ENCODE measurements at regions not wholly inside any gene's neighbourhood (a gene's known extent, or its start where the extent isn't known, plus 50 kb on each side); places are given as distances from the start of the nearest gene placed in this dataset.
A peak's percentile ranks its signal among the peaks of the same experiment; 100 is the strongest.

GRCh38 chr3:72008226-72008996 is 223.5 kb upstream of the PROK2 start:
- TF ChIP-seq CTCF (IDR thresholded peaks at IDR 0.05; ENCODE audit: low read length, missing control alignments), result no peak

GRCh38 chr3:72006631-72007556 is 221.9 kb upstream of the PROK2 start:
- no peak for TF ChIP-seq CTCF (IDR thresholded peaks at IDR 0.05; ENCODE audit: low read length, missing control alignments)
- no peak overlapping the region for H3K4me3 ChIP-seq (replicated peaks; ENCODE audit: low read depth, low read length)
- DNase-seq (ENCODE audit: low read depth), result no peak

More at GRCh38 chr3:72008226-72008996, 223.5 kb upstream of the PROK2 start:
- H3K4me3 ChIP-seq (replicated peaks; ENCODE audit: low read depth, low read length), result no peak overlapping the region
- peak; percentile 48 for DNase-seq (ENCODE audit: low read depth)

GRCh38 chr3:72004749-72005292 is 219.9 kb upstream of the PROK2 start:
- TF ChIP-seq CTCF (IDR thresholded peaks at IDR 0.05; ENCODE audit: low read length, missing control alignments), result no peak
- peak; percentile 53 for DNase-seq (ENCODE audit: low read depth)
- H3K4me3 ChIP-seq (replicated peaks; ENCODE audit: low read depth, low read length), result no peak overlapping the region

- no peak for TF ChIP-seq CTCF (IDR thresholded peaks at IDR 0.05; ENCODE audit: low read length, missing control alignments)
- H3K4me3 ChIP-seq (replicated peaks; ENCODE audit: low read depth, low read length), result no peak overlapping the region
- DNase-seq (ENCODE audit: low read depth), result no peak
These were observed 219.0 kb upstream of the PROK2 start for GRCh38 chr3:72003936-72004335.

- no peak for TF ChIP-seq CTCF (IDR thresholded peaks at IDR 0.05; ENCODE audit: low read length, missing control alignments)
- no peak for DNase-seq (ENCODE audit: low read depth)
- H3K4me3 ChIP-seq (replicated peaks; ENCODE audit: low read depth, low read length), result no peak overlapping the region
These were observed 216.8 kb upstream of the PROK2 start for GRCh38 chr3:72001758-72002157.

- DNase-seq (ENCODE audit: low read depth), result peak; percentile 58
- no peak for TF ChIP-seq CTCF (IDR thresholded peaks at IDR 0.05; ENCODE audit: low read length, missing control alignments)
- no peak overlapping the region for H3K4me3 ChIP-seq (replicated peaks; ENCODE audit: low read depth, low read length)
These were observed 214.2 kb upstream of the PROK2 start for GRCh38 chr3:71998995-71999673.

All from fibroblast of pulmonary artery (primary cell).